Loucy (cell line): ENCODE measurements at regions not wholly inside any gene's neighbourhood (a gene's known extent, or its start where the extent isn't known, plus 50 kb on each side); places are given as distances from the start of the nearest gene placed in this dataset.

Experiments
- CTCF ChIP-seq: fragments of 200-600 bp; sonication (generic); conservative IDR thresholded peaks from 2 replicates; pipeline ENCODE4 v1.5.1; 2014; ENCODE audit warnings: mild to moderate bottlenecking, antibody characterized with exemption, low read length
- EZH2phosphoT487 ChIP-seq: fragments of 200-600 bp; IDR thresholded peaks from 2 replicates; pipeline ENCODE4 v1.6.1; 2018; ENCODE audit warnings: antibody characterized with exemption, mild to moderate bottlenecking, moderate library complexity, borderline replicate concordance

GRCh38 chrX:506341-506740 lies 119.6 kb upstream of the PPP2R3B start:
- TF ChIP-seq CTCF: no peak
- TF ChIP-seq EZH2phosphoT487: no peak
